ENCODE measurements at regions not wholly inside any gene's neighbourhood (a gene's known extent, or its start where the extent isn't known, plus 50 kb on each side); places are given as distances from the start of the nearest gene placed in this dataset.
A peak's percentile ranks its signal among the peaks of the same experiment; 100 is the strongest.

DNA sequence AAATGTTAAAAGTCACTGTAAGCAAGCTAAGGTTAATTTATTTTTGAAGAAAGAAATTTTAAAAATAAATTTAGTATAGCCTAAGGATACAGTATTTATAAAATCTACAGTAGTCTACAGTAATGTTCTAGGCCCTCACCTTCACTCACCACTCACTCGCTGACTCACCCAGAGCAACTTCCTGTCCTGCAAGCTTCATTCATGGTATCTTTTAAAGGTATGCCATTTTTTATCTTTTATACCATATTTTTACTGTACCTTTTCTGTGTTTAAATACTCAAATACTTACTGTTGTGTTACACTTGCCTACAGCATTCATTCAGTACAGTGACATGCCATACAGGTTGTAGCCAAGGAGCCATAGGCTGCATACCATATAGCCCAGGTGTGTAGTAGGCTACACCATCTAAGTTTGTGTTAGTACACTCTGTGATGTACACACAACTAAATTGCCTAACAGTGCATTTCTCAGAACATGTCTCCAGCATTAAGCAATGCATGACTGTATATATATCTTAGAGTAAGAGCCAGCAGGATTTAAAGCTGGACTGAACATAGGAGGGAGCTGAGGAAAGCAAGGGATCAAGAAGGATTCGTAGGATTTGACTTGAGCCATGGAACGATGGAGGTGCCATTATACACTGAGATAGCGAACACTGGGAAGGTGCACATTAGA, 83.1 kb upstream of the KLF7 start:
- H3K27ac Mint-ChIP-seq: no peak overlapping the region

GRCh38 chr2:207251022-207251421, 85.3 kb upstream of the KLF7 start:
- DNase-seq (no peak), ATAC-seq (no peak)
- H3K4me3 Mint-ChIP-seq: no peak overlapping the region
- H3K27me3 Mint-ChIP-seq: peaks cover 8% of the 10 kb centered on the region
- H3K27ac Mint-ChIP-seq: no peak overlapping the region
- no peaks in the 10 kb centered on the region for H3K9me3 Mint-ChIP-seq
- H3K4me1 Mint-ChIP-seq: peaks cover 9% of the 10 kb centered on the region

More for the DNA sequence above, 83.1 kb upstream of the KLF7 start:
- Mint-ChIP-seq H3K27me3 (peaks cover 8% of the 10 kb centered on the region), H3K9me3 (no peaks in the 10 kb centered on the region), H3K4me3 (no peak overlapping the region), H3K4me1 (peaks cover 9% of the 10 kb centered on the region)
- ATAC-seq (no peak), DNase-seq (no peak)

DNA sequence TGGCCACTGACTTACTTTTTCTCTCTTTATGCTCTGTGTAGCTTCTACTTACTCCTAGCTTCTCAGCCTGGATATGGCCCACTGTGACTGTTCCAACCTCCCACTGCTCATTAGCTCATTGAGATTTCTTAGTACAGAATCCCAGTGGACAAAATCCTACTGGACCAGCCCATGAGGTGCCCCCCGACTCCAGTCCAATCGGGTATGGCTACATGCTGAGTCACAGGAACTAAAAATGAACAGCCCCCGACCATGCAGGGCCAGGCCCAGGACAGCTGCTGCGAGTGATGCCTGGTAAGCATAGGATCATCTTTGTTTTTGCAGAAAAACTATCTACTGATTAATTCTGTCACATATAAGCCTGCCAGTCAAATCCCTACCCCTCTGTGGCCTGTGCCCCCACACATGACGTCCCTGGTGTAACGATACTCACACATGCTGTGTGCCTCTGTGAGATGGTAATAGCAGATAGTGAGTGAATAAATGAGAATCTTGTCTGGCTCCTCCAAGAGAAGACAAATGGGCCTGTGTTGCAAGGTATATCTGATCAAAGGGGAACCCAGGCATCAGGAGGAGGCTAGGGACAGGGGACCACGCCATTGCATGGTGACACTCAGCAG, 85.9 kb upstream of the KLF7 start:
- H3K4me1 Mint-ChIP-seq: peaks cover 9% of the 10 kb centered on the region
- no peak overlapping the region for H3K4me3 Mint-ChIP-seq
- no peak for ATAC-seq
- no peak overlapping the region for H3K27ac Mint-ChIP-seq
- DNase-seq: no peak
- peaks cover 8% of the 10 kb centered on the region for H3K27me3 Mint-ChIP-seq
- no peaks in the 10 kb centered on the region for H3K9me3 Mint-ChIP-seq

DNA sequence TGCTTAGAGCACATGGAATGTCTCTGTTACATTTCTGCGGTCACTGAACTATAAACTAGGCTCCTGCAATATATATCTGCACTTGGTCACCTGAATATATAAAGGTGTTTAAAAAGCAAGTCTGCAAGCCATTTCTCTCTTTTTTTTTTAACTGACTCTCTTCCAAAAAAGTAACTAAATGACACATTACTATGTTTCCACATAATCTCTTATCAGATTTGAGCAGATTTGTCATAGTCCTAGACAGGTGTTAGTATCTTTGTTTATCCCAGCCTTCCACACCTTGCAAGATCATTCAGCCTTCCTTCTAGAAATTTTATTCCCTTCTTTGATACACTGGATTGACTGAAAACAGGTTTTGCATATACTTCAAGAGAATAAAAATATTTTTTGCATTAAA, 86.7 kb upstream of the KLF7 start:
- ATAC-seq (no peak), DNase-seq (no peak)
- H3K4me1 Mint-ChIP-seq: peaks cover 9% of the 10 kb centered on the region
- no peak overlapping the region for H3K4me3 Mint-ChIP-seq
- H3K9me3 Mint-ChIP-seq: no peaks in the 10 kb centered on the region
- H3K27me3 Mint-ChIP-seq: peaks cover 8% of the 10 kb centered on the region
- no peak overlapping the region for H3K27ac Mint-ChIP-seq

GRCh38 chr2:207252979-207253645, 87.4 kb upstream of the KLF7 start:
- H3K27ac Mint-ChIP-seq: no peak overlapping the region
- DNase-seq (no peak), ATAC-seq (no peak)
- no peak overlapping the region for H3K4me3 Mint-ChIP-seq
- no peaks in the 10 kb centered on the region for H3K9me3 Mint-ChIP-seq
- peaks cover 8% of the 10 kb centered on the region for H3K27me3 Mint-ChIP-seq
- H3K4me1 Mint-ChIP-seq: peaks cover 9% of the 10 kb centered on the region

GRCh38 chr2:207253666-207254345, 88.1 kb upstream of the KLF7 start:
- no peak for DNase-seq

GRCh38 chr2:207254591-207255464, 89.1 kb upstream of the KLF7 start:
- Mint-ChIP-seq H3K27me3 (peaks cover 8% of the 10 kb centered on the region), H3K27ac (no peak overlapping the region), H3K4me3 (no peak overlapping the region), H3K4me1 (peaks cover 9% of the 10 kb centered on the region), H3K9me3 (no peaks in the 10 kb centered on the region)
- ATAC-seq (no peak), DNase-seq (no peak)

More at GRCh38 chr2:207253666-207254345, 88.1 kb upstream of the KLF7 start:
- peaks cover 8% of the 10 kb centered on the region for H3K27me3 Mint-ChIP-seq
- no peaks in the 10 kb centered on the region for H3K9me3 Mint-ChIP-seq
- no peak overlapping the region for H3K4me3 Mint-ChIP-seq
- peaks cover 9% of the 10 kb centered on the region for H3K4me1 Mint-ChIP-seq
- ATAC-seq: no peak
- no peak overlapping the region for H3K27ac Mint-ChIP-seq

GRCh38 chr2:207255565-207256470, 90.1 kb upstream of the KLF7 start:
- H3K27ac Mint-ChIP-seq: peak overlapping the region in 1 of 2 donors; percentile 74
- ATAC-seq (no peak), DNase-seq (no peak)
- no peak overlapping the region for H3K4me3 Mint-ChIP-seq
- peaks cover 8% of the 10 kb centered on the region for H3K27me3 Mint-ChIP-seq
- peaks cover 9% of the 10 kb centered on the region for H3K4me1 Mint-ChIP-seq
- no peaks in the 10 kb centered on the region for H3K9me3 Mint-ChIP-seq

GRCh38 chr2:207256476-207257207, 90.9 kb upstream of the KLF7 start:
- DNase-seq: no peak
- Mint-ChIP-seq H3K4me1 (peaks cover 9% of the 10 kb centered on the region), H3K4me3 (no peak overlapping the region), H3K27ac (no peak overlapping the region), H3K27me3 (peaks cover 8% of the 10 kb centered on the region), H3K9me3 (no peaks in the 10 kb centered on the region)
- ATAC-seq: no peak

DNA sequence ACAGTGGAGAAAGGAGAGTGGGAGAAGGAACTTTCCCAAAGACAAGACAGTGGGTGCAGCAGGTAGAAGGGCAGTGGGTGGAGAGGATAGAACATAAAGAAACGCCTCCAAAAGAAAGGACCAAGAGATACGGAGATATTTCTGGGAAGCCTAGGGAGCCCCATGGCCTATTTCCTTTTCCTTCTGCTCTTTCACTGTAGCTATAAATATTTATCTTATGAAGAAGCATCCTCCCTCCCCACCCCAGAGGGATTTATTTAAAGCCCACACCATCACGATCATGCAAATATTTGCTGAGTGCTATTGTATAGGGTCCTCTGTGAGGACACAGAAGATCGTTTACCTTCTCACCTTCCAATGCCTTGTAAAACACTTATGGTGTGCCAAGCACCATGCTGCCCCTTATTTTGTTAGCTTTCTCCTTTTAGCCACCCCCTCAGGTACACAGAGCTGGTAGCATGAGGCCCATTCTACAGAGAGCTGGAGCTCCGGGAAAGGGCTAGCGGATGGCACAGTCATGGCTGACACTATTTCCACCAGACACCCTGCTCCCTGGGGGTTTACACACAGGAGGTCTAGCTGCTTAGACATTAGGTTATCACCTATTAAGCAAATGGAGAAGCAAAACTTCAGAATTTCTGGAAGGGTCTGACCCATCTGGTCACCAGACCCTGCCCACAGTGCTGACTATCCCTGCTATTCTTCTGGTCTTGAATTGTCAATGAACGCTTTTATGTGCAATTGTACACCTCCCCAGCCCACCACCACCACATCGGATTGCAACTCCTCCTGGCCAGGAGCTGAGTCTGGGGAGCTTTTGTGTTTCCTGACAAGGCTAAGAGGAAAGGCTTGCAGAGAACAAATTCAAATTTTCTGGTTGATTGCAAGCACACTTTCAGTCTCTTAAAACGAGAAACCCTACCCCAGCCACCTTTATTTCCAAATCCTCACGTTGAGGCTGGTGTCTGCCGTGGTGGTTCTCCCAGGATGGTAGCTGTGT, 91.8 kb upstream of the KLF7 start:
- no peak for DNase-seq
- no peaks in the 10 kb centered on the region for H3K9me3 Mint-ChIP-seq
- ATAC-seq: no peak
- no peak overlapping the region for H3K27ac Mint-ChIP-seq
- peaks cover 8% of the 10 kb centered on the region for H3K27me3 Mint-ChIP-seq
- H3K4me3 Mint-ChIP-seq: no peak overlapping the region
- H3K4me1 Mint-ChIP-seq: peaks cover 9% of the 10 kb centered on the region

GRCh38 chr2:207258263-207258991, 92.7 kb upstream of the KLF7 start:
- DNase-seq (no peak), ATAC-seq (peak; percentile 26)
- peaks cover 0 to 7% of the 10 kb centered on the region in 2 donors for H3K9me3 Mint-ChIP-seq
- peaks cover 9% of the 10 kb centered on the region for H3K4me1 Mint-ChIP-seq
- H3K27me3 Mint-ChIP-seq: peaks cover 4% of the 10 kb centered on the region
- H3K27ac Mint-ChIP-seq: no peak overlapping the region
- no peak overlapping the region for H3K4me3 Mint-ChIP-seq

DNA sequence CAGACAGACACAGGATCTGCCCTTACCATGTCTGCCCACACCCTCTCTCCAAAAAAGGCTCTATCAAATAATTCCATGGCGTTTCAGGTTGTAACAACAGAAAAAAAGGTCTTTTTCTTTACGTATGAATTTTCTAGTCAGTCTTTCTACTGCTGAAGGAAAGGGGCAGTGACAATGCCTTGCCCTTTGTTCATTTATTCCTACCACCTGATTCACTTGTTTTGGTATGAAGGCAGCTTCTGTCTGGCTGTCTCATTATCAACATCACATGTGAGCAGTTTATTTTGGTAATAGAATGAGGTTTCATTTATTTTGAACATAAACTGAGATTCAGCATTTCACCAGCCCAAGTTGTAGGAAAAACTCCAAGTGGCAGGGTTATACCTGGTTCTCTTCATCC, 94.3 kb upstream of the KLF7 start:
- H3K4me1 Mint-ChIP-seq: peaks cover 6% of the 10 kb centered on the region
- DNase-seq (no peak), ATAC-seq (no peak)
- H3K27ac Mint-ChIP-seq: no peak overlapping the region
- no peaks in the 10 kb centered on the region for H3K27me3 Mint-ChIP-seq
- H3K9me3 Mint-ChIP-seq: peaks cover under 1 to 7% of the 10 kb centered on the region in 2 donors
- H3K4me3 Mint-ChIP-seq: no peak overlapping the region

Measured in stimulated activated naive CD8-positive, alpha-beta T cell treated with anti-CD3 and anti-CD28 coated beads, Interleukin-15, amount 100 ng/mL, for 72 hours (primary cell).